Ishikawa (cell line): ENCODE measurements at regions not wholly inside any gene's neighbourhood (a gene's known extent, or its start where the extent isn't known, plus 50 kb on each side); places are given as distances from the start of the nearest gene placed in this dataset.

ENCODE experiments used
- CEBPB ChIP-seq: IDR thresholded peaks from 2 replicates; pipeline ENCODE4 v1.6.1; 2012
- CREB1 ChIP-seq: IDR thresholded peaks from 2 replicates; pipeline ENCODE4 v1.6.1; 2012; ENCODE audit warnings: low read depth
- EGR1 ChIP-seq: IDR thresholded peaks from 2 replicates; pipeline ENCODE4 v1.6.1; 2012
- EP300 ChIP-seq: IDR thresholded peaks from 2 replicates; pipeline ENCODE4 v1.6.1; 2012; ENCODE audit warnings: borderline replicate concordance
- FOXM1 ChIP-seq: IDR thresholded peaks from 2 replicates; pipeline ENCODE4 v1.6.1; 2012; ENCODE audit warnings: low read depth, borderline replicate concordance
- MAX ChIP-seq: IDR thresholded peaks from 2 replicates; pipeline ENCODE4 v1.6.1; 2012
- NFIC ChIP-seq: IDR thresholded peaks from 2 replicates; pipeline ENCODE4 v1.6.1; 2012
- RAD21 ChIP-seq: IDR thresholded peaks from 2 replicates; pipeline ENCODE4 v1.6.1; 2012; ENCODE audit warnings: low read depth
- REST ChIP-seq: IDR thresholded peaks from 2 replicates; pipeline ENCODE4 v1.6.1; 2012; ENCODE audit warnings: low read depth, mild to moderate bottlenecking
- TAF1 ChIP-seq: IDR thresholded peaks from 2 replicates; pipeline ENCODE4 v1.6.1; 2012; ENCODE audit warnings: low read depth, mild to moderate bottlenecking
- TCF12 ChIP-seq: IDR thresholded peaks from 2 replicates; pipeline ENCODE4 v1.6.1; 2012; ENCODE audit warnings: low read depth
- TEAD4 ChIP-seq: IDR thresholded peaks from 2 replicates; pipeline ENCODE4 v1.6.1; 2012
- USF1 ChIP-seq: IDR thresholded peaks from 2 replicates; pipeline ENCODE4 v1.6.1; 2012
- YY1 ChIP-seq: IDR thresholded peaks from 2 replicates; pipeline ENCODE4 v1.6.1; 2012; ENCODE audit warnings: low read depth
- ZBTB7A ChIP-seq: IDR thresholded peaks from 2 replicates; pipeline ENCODE4 v1.6.1; 2012; ENCODE audit warnings: low read depth

GRCh38 chr14:48853159-48853558 is 733.0 kb downstream of the RPS29 start:
- no peak for TF ChIP-seq YY1
- TF ChIP-seq ZBTB7A: no peak
- TF ChIP-seq EP300: no peak
- TF ChIP-seq CEBPB: no peak
- no peak for TF ChIP-seq REST
- TF ChIP-seq FOXM1: no peak
- TF ChIP-seq MAX: no peak
- no peak for TF ChIP-seq EGR1
- no peak for TF ChIP-seq NFIC
- no peak for TF ChIP-seq TEAD4
- TF ChIP-seq CREB1: no peak
- TF ChIP-seq TCF12: no peak
- TF ChIP-seq USF1: no peak
- TF ChIP-seq RAD21: no peak
- no peak for TF ChIP-seq TAF1

- TF ChIP-seq RAD21: no peak
- no peak for TF ChIP-seq TAF1
Observed at GRCh38 chr14:48849741-48850322, 736.3 kb downstream of the RPS29 start.

- no peak for TF ChIP-seq NFIC
- TF ChIP-seq EP300: no peak
- TF ChIP-seq REST: no peak
- no peak for TF ChIP-seq ZBTB7A
- no peak for TF ChIP-seq FOXM1
- TF ChIP-seq TEAD4: no peak
- TF ChIP-seq RAD21: no peak
- TF ChIP-seq EGR1: no peak
- no peak for TF ChIP-seq CEBPB
- TF ChIP-seq TAF1: no peak
- no peak for TF ChIP-seq USF1
- TF ChIP-seq TCF12: no peak
- no peak for TF ChIP-seq YY1
- no peak for TF ChIP-seq CREB1
- no peak for TF ChIP-seq MAX
Observed at GRCh38 chr14:48842785-48843184, 743.4 kb downstream of the RPS29 start.

GRCh38 chr14:48826058-48826457 is 760.1 kb downstream of the RPS29 start:
- TF ChIP-seq CREB1 (no peak), MAX (no peak), EGR1 (no peak), TEAD4 (no peak), CEBPB (no peak), YY1 (no peak), EP300 (no peak), FOXM1 (no peak), RAD21 (no peak), USF1 (no peak), NFIC (no peak), TCF12 (no peak)

GRCh38 chr14:48814562-48814961 is 771.6 kb downstream of the RPS29 start:
- no peak for TF ChIP-seq RAD21
- TF ChIP-seq TEAD4: no peak
- TF ChIP-seq NFIC: no peak
- no peak for TF ChIP-seq USF1
- TF ChIP-seq ZBTB7A: no peak
- TF ChIP-seq YY1: no peak
- no peak for TF ChIP-seq MAX
- TF ChIP-seq CREB1: no peak
- no peak for TF ChIP-seq TAF1
- TF ChIP-seq CEBPB: no peak
- TF ChIP-seq EP300: no peak
- no peak for TF ChIP-seq REST
- no peak for TF ChIP-seq EGR1
- no peak for TF ChIP-seq FOXM1
- no peak for TF ChIP-seq TCF12
